Lower leg skin (tissue), 4 donors: ENCODE measurements at regions not wholly inside any gene's neighbourhood (a gene's known extent, or its start where the extent isn't known, plus 50 kb on each side); places are given as distances from the start of the nearest gene placed in this dataset.

Experiments used
- DNase-seq, 2 donors: peaks; one replicate each; pipeline ENCODE4 v3.0.0-alpha.2; 2019; ENCODE audit warnings: low spot score in 2 of 2
- H3K4me3 ChIP-seq: fragments of 200-600 bp; sonication (generic); 2 replicates; pipeline ENCODE4 v1.5.1; 2017; ENCODE audit warnings: mild to moderate bottlenecking, low read depth; ENCODE audit not compliant: poor library complexity, severe bottlenecking
- POLR2A ChIP-seq, 2 donors: fragments of 450-650 bp; IDR thresholded peaks; one replicate each; pipeline ENCODE4 v1.6.1; 2016 to 2017; ENCODE audit warnings: antibody characterized with exemption in 2 of 2, mild to moderate bottlenecking in 1 of 2, moderate library complexity in 1 of 2
- WGBS, 2 donors: methylation state at CpG; one replicate each; pipeline ENCODE4 v1.1.5; 2018; 5-methylcytosine and 5-hydroxymethylcytosine counted together
- intact Hi-C: fragments of 100-400 bp; cut with DNase I; formaldehyde crosslinking; loops from one replicate; pipeline ENCODE4 v1.15.0; 2023; ENCODE audit warnings: low total_unique reads
- TF ChIP-seq, protein P1 (sequence below), 3 donors: fragments of 450-650 bp; IDR thresholded peaks; one replicate each; pipeline ENCODE4 v1.5.1; 2016; ENCODE audit warnings: antibody characterized with exemption in 3 of 3, mild to moderate bottlenecking in 3 of 3, moderate library complexity in 2 of 3

DNA sequence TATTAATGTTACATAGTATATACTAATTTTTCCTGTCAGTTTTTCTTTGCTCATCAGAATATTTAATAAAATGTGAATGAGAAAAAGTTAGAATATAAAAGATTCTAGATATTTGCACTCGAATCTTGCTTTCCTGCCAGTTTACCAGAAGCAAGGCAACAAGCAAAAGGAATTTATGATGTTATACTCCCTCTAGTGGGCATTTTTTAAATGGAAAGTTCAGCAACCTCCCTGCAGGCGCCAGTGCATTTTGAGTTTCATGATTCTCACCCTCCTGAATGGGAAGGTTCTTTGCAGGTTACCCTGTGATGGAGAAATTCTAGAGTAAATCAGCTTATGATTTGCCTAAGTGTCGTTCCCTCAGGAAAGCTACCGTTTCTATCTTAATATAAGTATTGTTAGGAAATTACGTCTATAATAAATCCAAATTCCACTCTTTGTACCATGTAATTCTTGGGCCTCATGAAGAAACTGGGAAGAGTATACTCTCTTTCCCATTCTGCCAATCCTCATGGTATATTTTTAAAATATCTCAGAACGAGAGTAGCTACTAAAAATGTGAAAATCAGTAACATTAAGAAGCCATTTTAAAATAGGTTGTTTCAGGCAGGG lies 350.0 kb downstream of the CRPPA start:
- WGBS, 2 donors: 19 to 21% methylated on average over 6 of the region's 6 CpGs
- H3K4me3 ChIP-seq: no peak overlapping the region
- intact Hi-C loops: loop anchor here (10.0 kb wide), 1 partner anchor 767 kb away; no protein-coding TSS in a partner anchor
- DNase-seq: no peak
- TF ChIP-seq, protein P1, sequence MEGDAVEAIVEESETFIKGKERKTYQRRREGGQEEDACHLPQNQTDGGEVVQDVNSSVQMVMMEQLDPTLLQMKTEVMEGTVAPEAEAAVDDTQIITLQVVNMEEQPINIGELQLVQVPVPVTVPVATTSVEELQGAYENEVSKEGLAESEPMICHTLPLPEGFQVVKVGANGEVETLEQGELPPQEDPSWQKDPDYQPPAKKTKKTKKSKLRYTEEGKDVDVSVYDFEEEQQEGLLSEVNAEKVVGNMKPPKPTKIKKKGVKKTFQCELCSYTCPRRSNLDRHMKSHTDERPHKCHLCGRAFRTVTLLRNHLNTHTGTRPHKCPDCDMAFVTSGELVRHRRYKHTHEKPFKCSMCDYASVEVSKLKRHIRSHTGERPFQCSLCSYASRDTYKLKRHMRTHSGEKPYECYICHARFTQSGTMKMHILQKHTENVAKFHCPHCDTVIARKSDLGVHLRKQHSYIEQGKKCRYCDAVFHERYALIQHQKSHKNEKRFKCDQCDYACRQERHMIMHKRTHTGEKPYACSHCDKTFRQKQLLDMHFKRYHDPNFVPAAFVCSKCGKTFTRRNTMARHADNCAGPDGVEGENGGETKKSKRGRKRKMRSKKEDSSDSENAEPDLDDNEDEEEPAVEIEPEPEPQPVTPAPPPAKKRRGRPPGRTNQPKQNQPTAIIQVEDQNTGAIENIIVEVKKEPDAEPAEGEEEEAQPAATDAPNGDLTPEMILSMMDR (IDR thresholded peaks at IDR 0.05): peak in 1 of 3 donors; percentile 83
- no peak for TF ChIP-seq POLR2A (IDR thresholded peaks at IDR 0.05)

DNA sequence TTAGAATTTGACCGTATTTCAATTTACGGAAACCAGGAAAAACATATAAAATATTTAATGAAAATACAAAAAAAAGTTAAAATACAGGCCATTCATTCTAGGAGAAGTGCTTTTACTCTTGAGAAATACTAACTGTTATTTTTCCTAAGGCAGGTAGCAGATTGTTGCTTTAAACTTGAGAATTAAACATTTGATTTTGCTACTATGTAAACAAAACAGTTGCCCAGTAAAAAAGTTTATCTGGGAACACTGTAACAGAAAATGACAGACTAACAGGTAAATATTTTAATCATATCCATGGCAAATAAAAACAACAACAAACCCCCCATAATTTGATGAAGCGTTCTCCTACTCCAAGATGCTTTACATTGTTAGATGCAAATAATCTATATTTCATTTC lies 350.5 kb downstream of the CRPPA start:
- no peak for DNase-seq
- H3K4me3 ChIP-seq: no peak overlapping the region
- no peak for TF ChIP-seq POLR2A (IDR thresholded peaks at IDR 0.05)
- TF ChIP-seq, protein P1 (IDR thresholded peaks at IDR 0.05): no peak
- intact Hi-C loops: loop anchor here (10.0 kb wide), 1 partner anchor 766 kb away; no protein-coding TSS in a partner anchor
- WGBS, 2 donors: 84 to 87% methylated on average over 3 of the region's 3 CpGs

DNA sequence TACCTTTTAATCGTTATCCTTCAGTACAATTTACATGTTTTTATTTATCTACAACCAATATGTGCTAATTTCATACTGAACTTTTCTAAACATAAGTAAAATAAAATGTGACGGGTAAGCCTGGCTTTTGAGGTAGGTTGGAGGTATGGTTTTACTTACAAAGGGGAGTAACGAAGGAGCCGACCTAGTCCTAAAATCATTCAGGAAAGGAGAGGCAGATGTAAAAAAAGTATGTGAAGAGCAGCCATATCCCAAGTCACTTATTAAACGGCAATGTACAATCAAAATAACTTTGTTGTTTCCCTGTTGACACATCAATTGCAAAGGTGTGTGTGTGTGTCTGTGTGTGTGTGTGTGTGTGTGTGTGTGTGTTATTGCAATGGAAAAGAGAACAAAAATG lies 351.3 kb downstream of the CRPPA start:
- WGBS, 2 donors: 79 to 81% methylated on average over 5 of the region's 5 CpGs
- DNase-seq: no peak
- H3K4me3 ChIP-seq: no peak overlapping the region
- TF ChIP-seq, protein P1 (IDR thresholded peaks at IDR 0.05): no peak
- no peak for TF ChIP-seq POLR2A (IDR thresholded peaks at IDR 0.05)
- intact Hi-C loops: loop anchor here (10.0 kb wide), 1 partner anchor 765 kb away; no protein-coding TSS in a partner anchor

DNA sequence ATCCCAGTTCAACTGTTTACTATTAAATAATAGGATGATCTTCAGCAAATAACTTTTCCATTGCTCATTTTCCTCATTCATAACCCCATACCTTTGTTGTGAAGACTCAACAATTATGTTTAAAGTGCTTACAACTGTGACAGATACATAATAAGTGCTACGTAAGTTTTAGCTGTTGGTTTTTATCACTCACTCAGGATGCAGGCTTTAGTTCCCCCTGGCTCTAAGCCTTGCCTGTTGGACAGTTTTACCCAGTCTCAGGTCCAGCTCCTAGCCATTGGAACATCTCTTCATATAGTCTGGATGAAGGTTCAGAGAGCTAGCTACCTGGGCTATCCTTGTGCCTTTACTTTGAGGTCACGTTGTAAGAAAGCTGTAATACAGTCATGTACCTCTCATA lies 353.2 kb downstream of the CRPPA start:
- 72 to 86% methylated on average over 2 of the region's 2 CpGs for WGBS, 2 donors
- intact Hi-C loops: no loop called here
- TF ChIP-seq POLR2A (IDR thresholded peaks at IDR 0.05): no peak
- TF ChIP-seq, protein P1 (IDR thresholded peaks at IDR 0.05): no peak
- H3K4me3 ChIP-seq: no peak overlapping the region
- no peak for DNase-seq

DNA sequence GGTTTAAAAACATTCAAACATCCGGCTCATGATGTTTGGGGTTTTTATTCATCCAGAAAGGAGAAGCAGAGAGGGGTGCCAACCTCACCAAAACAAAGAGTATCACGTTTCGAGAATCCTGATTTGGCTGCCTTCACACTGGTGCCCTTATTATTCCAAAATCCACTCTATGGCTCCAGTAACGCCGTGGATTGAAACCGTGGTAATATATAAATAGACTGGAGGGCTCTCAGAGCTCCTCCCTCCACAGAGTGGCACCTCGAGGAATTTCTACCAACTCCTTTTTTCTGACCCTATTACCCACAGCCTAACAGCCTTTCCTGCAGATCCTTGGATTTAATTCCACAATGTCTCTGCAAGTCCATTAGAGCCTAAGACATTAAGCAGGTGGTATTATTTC lies 353.6 kb downstream of the CRPPA start:
- 18 to 21% methylated on average over 7 of the region's 7 CpGs for WGBS, 2 donors
- TF ChIP-seq, protein P1 (IDR thresholded peaks at IDR 0.05): no peak
- no peak for TF ChIP-seq POLR2A (IDR thresholded peaks at IDR 0.05)
- H3K4me3 ChIP-seq: no peak overlapping the region
- intact Hi-C loops: no loop called here
- DNase-seq: no peak
